Esophagus muscularis mucosa (tissue), 4 donors: ENCODE measurements at regions not wholly inside any gene's neighbourhood (a gene's known extent, or its start where the extent isn't known, plus 50 kb on each side); places are given as distances from the start of the nearest gene placed in this dataset.

Experiments used
- DNase-seq: peaks from one replicate; pipeline ENCODE4 v3.0.0-alpha.2; 2017; ENCODE audit errors: extremely low spot score
- H3K27ac ChIP-seq, 4 donors: fragments of 200-600 bp; sonication (generic); replicated peaks in 1 of 4; 1 replicate in 3 of 4; 2 replicates in 1 of 4; pipeline ENCODE4 v1.5.1; 2016 to 2019; ENCODE audit warnings: mild to moderate bottlenecking in 1 of 4
- H3K27me3 ChIP-seq, 4 donors: fragments of 200-600 bp; sonication (generic); one replicate each; pipeline versions ENCODE4 v1.5.1 to v1.6.0; 2016 to 2019
- H3K36me3 ChIP-seq, 4 donors: fragments of 200-600 bp; sonication (generic); one replicate each; pipeline ENCODE4 v1.5.1; 2016 to 2019
- H3K4me1 ChIP-seq, 4 donors: fragments of 200-600 bp; sonication (generic); one replicate each; pipeline ENCODE4 v1.5.1; 2016 to 2019
- H3K4me3 ChIP-seq, 4 donors: fragments of 200-600 bp; sonication (generic); 1 replicate in 2 of 4; 2 replicates in 2 of 4; pipeline ENCODE4 v1.5.1; 2016 to 2019; ENCODE audit warnings: mild to moderate bottlenecking in 4 of 4, moderate library complexity in 1 of 4
- H3K9me3 ChIP-seq, 4 donors: fragments of 200-600 bp; sonication (generic); 1 replicate in 3 of 4; 2 replicates in 1 of 4; pipeline ENCODE4 v1.5.1; 2016 to 2019
- CTCF ChIP-seq, 3 experiments: fragments of 200-600 bp in 2 of 3; fragments of 450-650 bp in 1 of 3; sonication (generic) in 2 of 3; IDR thresholded peaks; one replicate each; pipeline ENCODE4 v1.5.1; 2017 to 2019; ENCODE audit warnings: antibody characterized with exemption in 3 of 3, mild to moderate bottlenecking in 2 of 3, moderate library complexity in 1 of 3
- EP300 ChIP-seq: sonication (generic); formaldehyde crosslinking; IDR thresholded peaks from one replicate; pipeline ENCODE4 v1.6.1; 2017; ENCODE audit warnings: antibody characterized with exemption
- POLR2A ChIP-seq: fragments of 450-650 bp; IDR thresholded peaks from one replicate; pipeline ENCODE4 v1.6.1; 2017; ENCODE audit warnings: antibody characterized with exemption, moderate library complexity, mild to moderate bottlenecking, low read depth
- POLR2AphosphoS5 ChIP-seq, 2 donors: sonication (generic); formaldehyde crosslinking; IDR thresholded peaks; one replicate each; pipeline ENCODE4 v1.6.1; 2017; ENCODE audit warnings: antibody characterized with exemption in 2 of 2
- WGBS: methylation state at CpG from one replicate; pipeline ENCODE4 v1.1.5; 2018; 5-methylcytosine and 5-hydroxymethylcytosine counted together
- intact Hi-C: fragments of 100-400 bp; cut with DNase I; formaldehyde crosslinking; loops from one replicate; pipeline ENCODE4 v1.15.1; 2023

GRCh38 chr2:128371248-128371630, 52.6 kb upstream of the HS6ST1 start:
- TF ChIP-seq POLR2AphosphoS5 (IDR thresholded peaks at IDR 0.05) (no peak), EP300 (no peak), CTCF (IDR thresholded peaks at IDR 0.05) (no peak), POLR2A (no peak)
- Histone ChIP-seq H3K36me3 (no peaks in the 10 kb centered on the region), H3K9me3 (no peaks in the 10 kb centered on the region), H3K27ac (no peak overlapping the region), H3K4me1 (peaks cover 0 to 59% (median 38%) of the 10 kb centered on the region in 4 donors), H3K27me3 (no peaks in the 10 kb centered on the region), H3K4me3 (no peak overlapping the region)
- 94% methylated on average over 5 of the region's 8 CpGs for WGBS
- DNase-seq = no peak
- intact Hi-C loops = no loop called here

- no peaks in the 10 kb centered on the region for H3K9me3 ChIP-seq
- no peak overlapping the region for H3K4me3 ChIP-seq
- no peak overlapping the region for H3K27ac ChIP-seq
- WGBS = 93% methylated on average over 10 of the region's 11 CpGs
- no peak for TF ChIP-seq POLR2A
- no peak for TF ChIP-seq POLR2AphosphoS5 (IDR thresholded peaks at IDR 0.05)
- TF ChIP-seq EP300 = no peak
- TF ChIP-seq CTCF (IDR thresholded peaks at IDR 0.05) = no peak
- peaks cover 0 to 61% (median 43%) of the 10 kb centered on the region in 4 donors for H3K4me1 ChIP-seq
- DNase-seq = no peak
- H3K36me3 ChIP-seq = no peaks in the 10 kb centered on the region
- intact Hi-C loops = no loop called here
- H3K27me3 ChIP-seq = no peaks in the 10 kb centered on the region
These were observed 53.1 kb upstream of the HS6ST1 start for GRCh38 chr2:128371648-128372345.

- Histone ChIP-seq H3K4me1 (peaks cover 1 to 69% (median 53%) of the 10 kb centered on the region in 4 donors), H3K27me3 (no peaks in the 10 kb centered on the region), H3K4me3 (no peak overlapping the region), H3K27ac (no peak overlapping the region), H3K36me3 (no peaks in the 10 kb centered on the region), H3K9me3 (no peaks in the 10 kb centered on the region)
- intact Hi-C loops = no loop called here
- TF ChIP-seq POLR2AphosphoS5 (IDR thresholded peaks at IDR 0.05) (no peak), POLR2A (no peak), CTCF (IDR thresholded peaks at IDR 0.05) (no peak), EP300 (no peak)
- DNase-seq = no peak
- WGBS = 93% methylated on average over 24 of the region's 24 CpGs
These were observed 54.1 kb upstream of the HS6ST1 start for GRCh38 chr2:128372621-128373341.

GRCh38 chr2:128373451-128374000, 54.9 kb upstream of the HS6ST1 start:
- Histone ChIP-seq H3K4me1 (peaks cover 9 to 77% (median 60%) of the 10 kb centered on the region in 4 donors), H3K4me3 (no peak overlapping the region), H3K27ac (peak overlapping the region; percentile 53 to 86 (median 78)), H3K9me3 (no peaks in the 10 kb centered on the region), H3K27me3 (no peaks in the 10 kb centered on the region), H3K36me3 (no peaks in the 10 kb centered on the region)
- TF ChIP-seq CTCF (IDR thresholded peaks at IDR 0.05) = no peak
- TF ChIP-seq EP300 = no peak
- TF ChIP-seq POLR2A = no peak
- no peak for TF ChIP-seq POLR2AphosphoS5 (IDR thresholded peaks at IDR 0.05)
- 90% methylated on average over 5 of the region's 10 CpGs for WGBS
- no peak for DNase-seq
- intact Hi-C loops = no loop called here
